C4-2B (cell line): ENCODE measurements at regions not wholly inside any gene's neighbourhood (a gene's known extent, or its start where the extent isn't known, plus 50 kb on each side); places are given as distances from the start of the nearest gene placed in this dataset.

Experiments
- ZFX ChIP-seq: fragments of 450-650 bp; IDR thresholded peaks from 2 replicates; pipeline ENCODE4 v1.6.1; 2017
- TF ChIP-seq, protein P1 (sequence below): fragments of 450-650 bp; conservative IDR thresholded peaks from 2 replicates; pipeline ENCODE4 v1.5.1; 2017; ENCODE audit warnings: mild to moderate bottlenecking

DNA sequence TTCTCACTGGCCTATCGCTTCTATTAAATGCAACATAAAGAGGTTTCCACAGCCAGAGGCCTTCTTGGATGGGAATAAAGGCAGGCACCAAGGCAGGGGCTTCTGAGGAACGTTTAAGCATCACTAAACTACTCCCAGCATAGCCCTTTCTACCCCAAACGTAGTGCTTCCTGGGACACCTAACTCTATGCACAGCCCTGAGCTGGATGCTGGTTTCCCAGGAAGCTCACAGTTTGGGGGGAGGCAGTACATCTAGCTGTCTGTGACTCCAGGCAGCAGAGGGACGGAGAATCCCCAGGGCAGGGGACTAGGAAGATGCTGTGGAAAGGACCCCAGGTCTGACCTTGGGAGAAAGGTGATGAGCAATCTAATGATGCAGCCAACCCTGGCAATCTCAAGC is 192.8 kb upstream of the ZMIZ1 start:
- TF ChIP-seq, protein P1, sequence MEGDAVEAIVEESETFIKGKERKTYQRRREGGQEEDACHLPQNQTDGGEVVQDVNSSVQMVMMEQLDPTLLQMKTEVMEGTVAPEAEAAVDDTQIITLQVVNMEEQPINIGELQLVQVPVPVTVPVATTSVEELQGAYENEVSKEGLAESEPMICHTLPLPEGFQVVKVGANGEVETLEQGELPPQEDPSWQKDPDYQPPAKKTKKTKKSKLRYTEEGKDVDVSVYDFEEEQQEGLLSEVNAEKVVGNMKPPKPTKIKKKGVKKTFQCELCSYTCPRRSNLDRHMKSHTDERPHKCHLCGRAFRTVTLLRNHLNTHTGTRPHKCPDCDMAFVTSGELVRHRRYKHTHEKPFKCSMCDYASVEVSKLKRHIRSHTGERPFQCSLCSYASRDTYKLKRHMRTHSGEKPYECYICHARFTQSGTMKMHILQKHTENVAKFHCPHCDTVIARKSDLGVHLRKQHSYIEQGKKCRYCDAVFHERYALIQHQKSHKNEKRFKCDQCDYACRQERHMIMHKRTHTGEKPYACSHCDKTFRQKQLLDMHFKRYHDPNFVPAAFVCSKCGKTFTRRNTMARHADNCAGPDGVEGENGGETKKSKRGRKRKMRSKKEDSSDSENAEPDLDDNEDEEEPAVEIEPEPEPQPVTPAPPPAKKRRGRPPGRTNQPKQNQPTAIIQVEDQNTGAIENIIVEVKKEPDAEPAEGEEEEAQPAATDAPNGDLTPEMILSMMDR: no peak
- TF ChIP-seq ZFX: no peak
